Mammary epithelial cell (primary cell): ENCODE measurements at regions not wholly inside any gene's neighbourhood (a gene's known extent, or its start where the extent isn't known, plus 50 kb on each side); places are given as distances from the start of the nearest gene placed in this dataset.

Source experiments
- EZH2 ChIP-seq: IDR thresholded peaks from 2 replicates; pipeline ENCODE4 v1.6.1; 2012; ENCODE audit warnings: low read length, inconsistent platforms, borderline replicate concordance
- TF ChIP-seq, protein P1 (sequence below), 2 donors: IDR thresholded peaks in 1 of 2; conservative IDR thresholded peaks in 1 of 2; 2 replicates each; pipeline ENCODE4 v1.5.1; 2011 to 2012; ENCODE audit warnings: inconsistent platforms in 2 of 2, low read length in 2 of 2, mild to moderate bottlenecking in 2 of 2, control low read depth in 1 of 2, low read depth in 1 of 2; ENCODE audit not compliant: insufficient read depth in 1 of 2; ENCODE audit errors: extremely low read depth in 1 of 2

DNA sequence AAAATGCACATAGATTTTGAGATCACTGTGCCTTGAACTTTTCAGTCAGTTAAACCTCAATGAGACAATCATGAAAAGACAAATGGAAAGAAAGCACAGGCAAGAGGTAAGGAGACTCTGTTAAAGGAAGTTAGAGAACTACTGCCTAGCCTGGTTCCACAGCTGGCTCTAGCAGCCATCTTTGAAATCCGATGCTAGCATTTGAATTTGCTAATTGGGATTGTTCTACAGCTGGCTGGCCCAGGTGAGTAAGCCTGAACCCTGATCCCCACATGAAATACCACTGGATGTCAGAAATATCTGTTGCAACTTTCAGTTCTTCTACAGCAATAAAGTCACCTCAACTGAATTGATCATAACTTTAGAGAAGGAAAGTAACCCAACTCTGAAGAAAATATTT lies 315.2 kb upstream of the CHAC2 start:
- TF ChIP-seq, protein P1, sequence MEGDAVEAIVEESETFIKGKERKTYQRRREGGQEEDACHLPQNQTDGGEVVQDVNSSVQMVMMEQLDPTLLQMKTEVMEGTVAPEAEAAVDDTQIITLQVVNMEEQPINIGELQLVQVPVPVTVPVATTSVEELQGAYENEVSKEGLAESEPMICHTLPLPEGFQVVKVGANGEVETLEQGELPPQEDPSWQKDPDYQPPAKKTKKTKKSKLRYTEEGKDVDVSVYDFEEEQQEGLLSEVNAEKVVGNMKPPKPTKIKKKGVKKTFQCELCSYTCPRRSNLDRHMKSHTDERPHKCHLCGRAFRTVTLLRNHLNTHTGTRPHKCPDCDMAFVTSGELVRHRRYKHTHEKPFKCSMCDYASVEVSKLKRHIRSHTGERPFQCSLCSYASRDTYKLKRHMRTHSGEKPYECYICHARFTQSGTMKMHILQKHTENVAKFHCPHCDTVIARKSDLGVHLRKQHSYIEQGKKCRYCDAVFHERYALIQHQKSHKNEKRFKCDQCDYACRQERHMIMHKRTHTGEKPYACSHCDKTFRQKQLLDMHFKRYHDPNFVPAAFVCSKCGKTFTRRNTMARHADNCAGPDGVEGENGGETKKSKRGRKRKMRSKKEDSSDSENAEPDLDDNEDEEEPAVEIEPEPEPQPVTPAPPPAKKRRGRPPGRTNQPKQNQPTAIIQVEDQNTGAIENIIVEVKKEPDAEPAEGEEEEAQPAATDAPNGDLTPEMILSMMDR (conservative IDR thresholded peaks at IDR 0.05 in 1 of 2, IDR thresholded peaks at IDR 0.05 in 1 of 2; ENCODE audit: extremely low read depth in 1 of 2, insufficient read depth in 1 of 2, low read depth in 1 of 2, low read length in 2 of 2), result no peak
- TF ChIP-seq EZH2, result no peak
